ENCODE measurements at regions not wholly inside any gene's neighbourhood (a gene's known extent, or its start where the extent isn't known, plus 50 kb on each side); places are given as distances from the start of the nearest gene placed in this dataset.

GRCh38 chr6:119716668-119717270, 367.2 kb upstream of the MAN1A1 start:
- TF ChIP-seq TCF7L2 (IDR thresholded peaks at IDR 0.05; ENCODE audit: low read depth, low read length) (no peak), RFX5 (IDR thresholded peaks at IDR 0.05; ENCODE audit: low read depth, low read length) (no peak), MAFF (IDR thresholded peaks at IDR 0.05; ENCODE audit: low read depth, low read length) (no peak), NCOA1 (CRISPR knock-in tag; IDR thresholded peaks at IDR 0.05) (no peak), ZNF776 (CRISPR knock-in tag; IDR thresholded peaks at IDR 0.05) (no peak), ZNF160 (CRISPR knock-in tag; IDR thresholded peaks at IDR 0.05) (no peak), CHD2 (IDR thresholded peaks at IDR 0.05; ENCODE audit: low read depth, low read length) (no peak), RAD21 (CRISPR knock-in tag; IDR thresholded peaks at IDR 0.05) (no peak), ATF7 (IDR thresholded peaks at IDR 0.05) (no peak), ATF7 (CRISPR knock-in tag; IDR thresholded peaks at IDR 0.05) (no peak), FOXK1 (CRISPR knock-in tag; IDR thresholded peaks at IDR 0.05; ENCODE audit: borderline replicate concordance, low read depth) (no peak), SATB2 (CRISPR knock-in tag; IDR thresholded peaks at IDR 0.05) (no peak), MEIS2 (CRISPR knock-in tag; IDR thresholded peaks at IDR 0.05) (no peak)
- TF ChIP-seq, protein P1, sequence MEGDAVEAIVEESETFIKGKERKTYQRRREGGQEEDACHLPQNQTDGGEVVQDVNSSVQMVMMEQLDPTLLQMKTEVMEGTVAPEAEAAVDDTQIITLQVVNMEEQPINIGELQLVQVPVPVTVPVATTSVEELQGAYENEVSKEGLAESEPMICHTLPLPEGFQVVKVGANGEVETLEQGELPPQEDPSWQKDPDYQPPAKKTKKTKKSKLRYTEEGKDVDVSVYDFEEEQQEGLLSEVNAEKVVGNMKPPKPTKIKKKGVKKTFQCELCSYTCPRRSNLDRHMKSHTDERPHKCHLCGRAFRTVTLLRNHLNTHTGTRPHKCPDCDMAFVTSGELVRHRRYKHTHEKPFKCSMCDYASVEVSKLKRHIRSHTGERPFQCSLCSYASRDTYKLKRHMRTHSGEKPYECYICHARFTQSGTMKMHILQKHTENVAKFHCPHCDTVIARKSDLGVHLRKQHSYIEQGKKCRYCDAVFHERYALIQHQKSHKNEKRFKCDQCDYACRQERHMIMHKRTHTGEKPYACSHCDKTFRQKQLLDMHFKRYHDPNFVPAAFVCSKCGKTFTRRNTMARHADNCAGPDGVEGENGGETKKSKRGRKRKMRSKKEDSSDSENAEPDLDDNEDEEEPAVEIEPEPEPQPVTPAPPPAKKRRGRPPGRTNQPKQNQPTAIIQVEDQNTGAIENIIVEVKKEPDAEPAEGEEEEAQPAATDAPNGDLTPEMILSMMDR (CRISPR knock-in tag; IDR thresholded peaks at IDR 0.05): no peak
